ENCODE measurements at regions not wholly inside any gene's neighbourhood (a gene's known extent, or its start where the extent isn't known, plus 50 kb on each side); places are given as distances from the start of the nearest gene placed in this dataset.

DNA sequence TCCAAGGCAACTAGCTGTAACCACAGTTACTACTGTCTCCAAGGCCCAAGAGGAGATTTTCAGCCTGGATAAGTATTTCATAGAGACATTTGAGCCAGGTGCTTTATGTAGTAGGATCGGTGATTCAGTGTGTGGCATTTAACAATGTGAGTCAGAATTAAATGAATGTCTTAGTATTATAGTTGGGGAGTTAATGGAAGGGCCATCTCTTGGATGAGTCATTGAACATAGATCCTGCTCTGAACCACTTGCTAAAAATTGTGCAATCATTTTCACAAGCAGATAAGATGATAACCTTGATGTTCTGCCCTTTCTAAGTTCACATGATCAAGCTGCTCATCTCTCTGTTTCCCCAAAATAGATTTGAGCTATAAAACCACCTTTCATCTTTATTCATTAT is 668.9 kb upstream of the CITED2 start:
- H3K27ac ChIP-seq (ENCODE audit: low read length): no peak overlapping the region
- no peaks in the 10 kb centered on the region for H3K27me3 ChIP-seq (ENCODE audit: low read depth, low read length)
- H3K36me3 ChIP-seq (ENCODE audit: control insufficient read depth in 1 of 2, insufficient read depth in 2 of 2, low read length in 2 of 2): no peaks in the 10 kb centered on the region
- no peak overlapping the region for H3K4me3 ChIP-seq (ENCODE audit: low read depth in 1 of 2, low read length in 2 of 2)
- H3K9me3 ChIP-seq (ENCODE audit: control insufficient read depth in 1 of 2, low read length in 2 of 2): no peaks in the 10 kb centered on the region
- H3K4me1 ChIP-seq (ENCODE audit: control insufficient read depth in 1 of 2, insufficient read depth in 2 of 2, low read length in 2 of 2): no peaks in the 10 kb centered on the region

DNA sequence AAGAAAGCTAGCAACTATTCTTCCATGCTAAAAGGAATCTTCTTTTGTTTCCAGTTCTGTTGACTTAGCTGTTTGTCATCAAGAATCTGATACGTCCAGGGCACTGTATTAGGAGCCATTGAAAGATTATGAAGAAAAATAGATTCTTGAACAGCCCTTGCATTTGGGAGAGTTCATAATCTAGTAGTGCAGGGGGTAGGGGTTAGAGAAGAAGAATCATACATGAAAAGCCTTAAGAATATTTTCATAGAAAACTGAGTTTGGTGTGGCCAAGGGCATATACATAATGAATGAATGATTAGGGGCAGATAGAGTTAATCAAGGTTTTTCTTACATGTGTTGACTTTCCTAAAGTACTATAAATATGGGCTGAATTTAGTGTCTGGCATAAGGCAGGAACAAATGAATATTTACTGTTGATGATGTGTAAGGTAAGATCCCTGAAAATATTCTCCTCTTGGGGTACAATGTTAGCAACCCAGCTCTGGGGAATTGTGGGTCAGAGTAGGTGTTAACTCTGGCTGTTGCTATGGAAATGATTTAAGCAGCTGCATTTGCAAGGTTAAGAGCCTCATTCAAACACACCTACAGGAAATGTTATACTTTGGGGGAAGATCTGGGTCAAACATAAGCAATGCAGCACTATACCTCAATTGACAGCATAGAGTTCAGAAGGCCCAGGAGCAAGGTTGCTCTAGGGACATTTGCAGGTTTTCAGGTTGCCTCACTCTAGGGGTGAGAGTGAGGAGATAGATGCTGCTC is 667.3 kb upstream of the CITED2 start:
- Histone ChIP-seq H3K27me3 (ENCODE audit: low read depth, low read length) (no peaks in the 10 kb centered on the region), H3K4me1 (ENCODE audit: control insufficient read depth in 1 of 2, insufficient read depth in 2 of 2, low read length in 2 of 2) (no peaks in the 10 kb centered on the region), H3K36me3 (ENCODE audit: control insufficient read depth in 1 of 2, insufficient read depth in 2 of 2, low read length in 2 of 2) (no peaks in the 10 kb centered on the region), H3K9me3 (ENCODE audit: control insufficient read depth in 1 of 2, low read length in 2 of 2) (no peaks in the 10 kb centered on the region), H3K27ac (ENCODE audit: low read length) (no peak overlapping the region), H3K4me3 (ENCODE audit: low read depth in 1 of 2, low read length in 2 of 2) (no peak overlapping the region)

- H3K27me3 ChIP-seq (ENCODE audit: low read depth, low read length): no peaks in the 10 kb centered on the region
- no peaks in the 10 kb centered on the region for H3K36me3 ChIP-seq (ENCODE audit: control insufficient read depth in 1 of 2, insufficient read depth in 2 of 2, low read length in 2 of 2)
- no peaks in the 10 kb centered on the region for H3K4me1 ChIP-seq (ENCODE audit: control insufficient read depth in 1 of 2, insufficient read depth in 2 of 2, low read length in 2 of 2)
- no peak overlapping the region for H3K4me3 ChIP-seq (ENCODE audit: low read depth in 1 of 2, low read length in 2 of 2)
- no peak overlapping the region for H3K27ac ChIP-seq (ENCODE audit: low read length)
- no peaks in the 10 kb centered on the region for H3K9me3 ChIP-seq (ENCODE audit: control insufficient read depth in 1 of 2, low read length in 2 of 2)
These were observed 666.6 kb upstream of the CITED2 start for GRCh38 chr6:140041056-140041455.

DNA sequence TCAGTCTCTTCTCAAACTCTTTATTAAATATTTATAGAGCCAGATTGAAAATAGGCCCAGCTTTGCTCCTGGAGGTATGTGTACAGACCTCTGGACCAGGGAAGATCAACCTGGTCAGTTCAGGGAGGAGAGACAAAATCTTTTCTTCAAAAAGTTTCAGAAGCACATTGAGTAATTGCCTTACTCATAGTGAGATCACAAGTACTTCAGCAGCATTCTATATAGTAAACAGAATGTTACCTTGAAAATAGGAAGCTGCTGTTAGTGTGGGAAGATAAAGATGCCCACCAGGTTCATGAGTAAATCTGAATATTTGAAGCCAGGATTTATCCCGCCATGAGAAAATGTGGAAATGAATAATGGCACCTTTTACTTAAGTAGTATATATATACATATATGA is 665.9 kb upstream of the CITED2 start:
- H3K4me1 ChIP-seq (ENCODE audit: control insufficient read depth in 1 of 2, insufficient read depth in 2 of 2, low read length in 2 of 2): no peaks in the 10 kb centered on the region
- H3K27me3 ChIP-seq (ENCODE audit: low read depth, low read length): no peaks in the 10 kb centered on the region
- no peaks in the 10 kb centered on the region for H3K36me3 ChIP-seq (ENCODE audit: control insufficient read depth in 1 of 2, insufficient read depth in 2 of 2, low read length in 2 of 2)
- H3K9me3 ChIP-seq (ENCODE audit: control insufficient read depth in 1 of 2, low read length in 2 of 2): no peaks in the 10 kb centered on the region
- no peak overlapping the region for H3K4me3 ChIP-seq (ENCODE audit: low read depth in 1 of 2, low read length in 2 of 2)
- no peak overlapping the region for H3K27ac ChIP-seq (ENCODE audit: low read length)

DNA sequence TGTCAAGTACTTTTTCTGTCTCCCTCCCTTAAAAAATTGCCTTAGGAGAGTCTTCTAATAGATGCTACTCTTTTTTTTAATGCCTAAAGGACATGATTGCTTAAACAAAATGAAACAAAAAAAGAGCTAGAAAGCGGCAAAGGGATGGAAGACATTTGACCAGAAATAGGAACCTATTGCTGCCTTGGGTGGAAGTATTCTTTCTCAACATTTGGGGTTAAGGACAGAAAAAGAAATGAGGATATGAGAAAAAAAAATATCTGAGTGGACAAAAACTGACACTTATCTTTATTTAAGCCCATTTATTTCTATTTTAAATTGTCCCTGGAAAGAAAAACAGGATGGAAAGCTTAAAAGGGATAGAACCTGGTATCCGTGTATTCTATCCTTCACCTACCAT is 664.9 kb upstream of the CITED2 start:
- Histone ChIP-seq H3K4me1 (ENCODE audit: control insufficient read depth in 1 of 2, insufficient read depth in 2 of 2, low read length in 2 of 2) (no peaks in the 10 kb centered on the region), H3K36me3 (ENCODE audit: control insufficient read depth in 1 of 2, insufficient read depth in 2 of 2, low read length in 2 of 2) (no peaks in the 10 kb centered on the region), H3K27me3 (ENCODE audit: low read depth, low read length) (no peaks in the 10 kb centered on the region), H3K27ac (ENCODE audit: low read length) (no peak overlapping the region), H3K4me3 (ENCODE audit: low read depth in 1 of 2, low read length in 2 of 2) (no peak overlapping the region), H3K9me3 (ENCODE audit: control insufficient read depth in 1 of 2, low read length in 2 of 2) (no peaks in the 10 kb centered on the region)

DNA sequence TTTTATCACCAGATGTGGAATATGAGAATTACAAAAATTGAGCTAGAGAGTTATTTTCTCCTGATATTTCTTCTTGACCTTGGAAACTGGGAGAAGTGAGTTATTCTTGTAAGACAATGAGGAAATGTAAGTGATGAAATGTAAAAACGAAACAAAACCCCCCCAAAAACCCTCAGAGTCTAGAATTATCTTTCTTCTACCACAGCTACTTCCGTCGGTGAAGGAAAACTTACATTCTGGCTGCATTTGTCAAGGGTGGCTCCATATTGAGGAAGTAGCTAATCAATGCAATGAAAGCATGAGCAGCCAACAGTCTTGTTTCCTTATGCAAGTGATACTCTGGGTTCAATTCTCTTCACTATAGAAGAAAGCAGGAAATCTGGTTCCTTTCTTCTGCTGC is 661.7 kb upstream of the CITED2 start:
- no peaks in the 10 kb centered on the region for H3K27me3 ChIP-seq (ENCODE audit: low read depth, low read length)
- H3K36me3 ChIP-seq (ENCODE audit: control insufficient read depth in 1 of 2, insufficient read depth in 2 of 2, low read length in 2 of 2): no peaks in the 10 kb centered on the region
- H3K4me1 ChIP-seq (ENCODE audit: control insufficient read depth in 1 of 2, insufficient read depth in 2 of 2, low read length in 2 of 2): no peaks in the 10 kb centered on the region
- no peaks in the 10 kb centered on the region for H3K9me3 ChIP-seq (ENCODE audit: control insufficient read depth in 1 of 2, low read length in 2 of 2)
- no peak overlapping the region for H3K27ac ChIP-seq (ENCODE audit: low read length)
- H3K4me3 ChIP-seq (ENCODE audit: low read depth in 1 of 2, low read length in 2 of 2): no peak overlapping the region

- Histone ChIP-seq H3K4me3 (ENCODE audit: low read depth in 1 of 2, low read length in 2 of 2) (no peak overlapping the region), H3K27me3 (ENCODE audit: low read depth, low read length) (no peaks in the 10 kb centered on the region), H3K9me3 (ENCODE audit: control insufficient read depth in 1 of 2, low read length in 2 of 2) (no peaks in the 10 kb centered on the region), H3K36me3 (ENCODE audit: control insufficient read depth in 1 of 2, insufficient read depth in 2 of 2, low read length in 2 of 2) (no peaks in the 10 kb centered on the region), H3K4me1 (ENCODE audit: control insufficient read depth in 1 of 2, insufficient read depth in 2 of 2, low read length in 2 of 2) (no peaks in the 10 kb centered on the region), H3K27ac (ENCODE audit: low read length) (no peak overlapping the region)
These were observed 657.7 kb upstream of the CITED2 start for GRCh38 chr6:140032189-140032588.

GRCh38 chr6:140029551-140029950 is 655.1 kb upstream of the CITED2 start:
- H3K27me3 ChIP-seq (ENCODE audit: low read depth, low read length): no peaks in the 10 kb centered on the region
- H3K4me3 ChIP-seq (ENCODE audit: low read depth in 1 of 2, low read length in 2 of 2): no peak overlapping the region
- H3K27ac ChIP-seq (ENCODE audit: low read length): no peak overlapping the region
- no peaks in the 10 kb centered on the region for H3K9me3 ChIP-seq (ENCODE audit: control insufficient read depth in 1 of 2, low read length in 2 of 2)
- H3K4me1 ChIP-seq (ENCODE audit: control insufficient read depth in 1 of 2, insufficient read depth in 2 of 2, low read length in 2 of 2): no peaks in the 10 kb centered on the region
- no peaks in the 10 kb centered on the region for H3K36me3 ChIP-seq (ENCODE audit: control insufficient read depth in 1 of 2, insufficient read depth in 2 of 2, low read length in 2 of 2)

- no peak overlapping the region for H3K27ac ChIP-seq (ENCODE audit: low read length)
- no peaks in the 10 kb centered on the region for H3K27me3 ChIP-seq (ENCODE audit: low read depth, low read length)
- H3K36me3 ChIP-seq (ENCODE audit: control insufficient read depth in 1 of 2, insufficient read depth in 2 of 2, low read length in 2 of 2): no peaks in the 10 kb centered on the region
- H3K4me1 ChIP-seq (ENCODE audit: control insufficient read depth in 1 of 2, insufficient read depth in 2 of 2, low read length in 2 of 2): no peaks in the 10 kb centered on the region
- no peaks in the 10 kb centered on the region for H3K9me3 ChIP-seq (ENCODE audit: control insufficient read depth in 1 of 2, low read length in 2 of 2)
- H3K4me3 ChIP-seq (ENCODE audit: low read depth in 1 of 2, low read length in 2 of 2): no peak overlapping the region
These were observed 652.8 kb upstream of the CITED2 start for GRCh38 chr6:140027219-140027618.

GRCh38 chr6:140026546-140026945 is 652.1 kb upstream of the CITED2 start:
- H3K36me3 ChIP-seq (ENCODE audit: control insufficient read depth in 1 of 2, insufficient read depth in 2 of 2, low read length in 2 of 2): no peaks in the 10 kb centered on the region
- H3K27ac ChIP-seq (ENCODE audit: low read length): no peak overlapping the region
- H3K4me3 ChIP-seq (ENCODE audit: low read depth in 1 of 2, low read length in 2 of 2): no peak overlapping the region
- no peaks in the 10 kb centered on the region for H3K27me3 ChIP-seq (ENCODE audit: low read depth, low read length)
- no peaks in the 10 kb centered on the region for H3K9me3 ChIP-seq (ENCODE audit: control insufficient read depth in 1 of 2, low read length in 2 of 2)
- no peaks in the 10 kb centered on the region for H3K4me1 ChIP-seq (ENCODE audit: control insufficient read depth in 1 of 2, insufficient read depth in 2 of 2, low read length in 2 of 2)

- H3K4me3 ChIP-seq (ENCODE audit: low read depth in 1 of 2, low read length in 2 of 2): no peak overlapping the region
- H3K9me3 ChIP-seq (ENCODE audit: control insufficient read depth in 1 of 2, low read length in 2 of 2): peaks cover 0 to 11% of the 10 kb centered on the region in 2 donors
- no peaks in the 10 kb centered on the region for H3K27me3 ChIP-seq (ENCODE audit: low read depth, low read length)
- H3K36me3 ChIP-seq (ENCODE audit: control insufficient read depth in 1 of 2, insufficient read depth in 2 of 2, low read length in 2 of 2): no peaks in the 10 kb centered on the region
- no peaks in the 10 kb centered on the region for H3K4me1 ChIP-seq (ENCODE audit: control insufficient read depth in 1 of 2, insufficient read depth in 2 of 2, low read length in 2 of 2)
- H3K27ac ChIP-seq (ENCODE audit: low read length): no peak overlapping the region
These were observed 650.7 kb upstream of the CITED2 start for GRCh38 chr6:140025171-140025570.

- Histone ChIP-seq H3K4me3 (ENCODE audit: low read depth in 1 of 2, low read length in 2 of 2) (no peak overlapping the region), H3K4me1 (ENCODE audit: control insufficient read depth in 1 of 2, insufficient read depth in 2 of 2, low read length in 2 of 2) (peaks cover 0 to 5% of the 10 kb centered on the region in 2 donors), H3K27ac (ENCODE audit: low read length) (no peak overlapping the region), H3K9me3 (ENCODE audit: control insufficient read depth in 1 of 2, low read length in 2 of 2) (peaks cover 0 to 15% of the 10 kb centered on the region in 2 donors), H3K36me3 (ENCODE audit: control insufficient read depth in 1 of 2, insufficient read depth in 2 of 2, low read length in 2 of 2) (no peaks in the 10 kb centered on the region), H3K27me3 (ENCODE audit: low read depth, low read length) (no peaks in the 10 kb centered on the region)
These were observed 645.9 kb upstream of the CITED2 start for GRCh38 chr6:140020207-140020791.
